ENCODE measurements at regions not wholly inside any gene's neighbourhood (a gene's known extent, or its start where the extent isn't known, plus 50 kb on each side); places are given as distances from the start of the nearest gene placed in this dataset.

DNA sequence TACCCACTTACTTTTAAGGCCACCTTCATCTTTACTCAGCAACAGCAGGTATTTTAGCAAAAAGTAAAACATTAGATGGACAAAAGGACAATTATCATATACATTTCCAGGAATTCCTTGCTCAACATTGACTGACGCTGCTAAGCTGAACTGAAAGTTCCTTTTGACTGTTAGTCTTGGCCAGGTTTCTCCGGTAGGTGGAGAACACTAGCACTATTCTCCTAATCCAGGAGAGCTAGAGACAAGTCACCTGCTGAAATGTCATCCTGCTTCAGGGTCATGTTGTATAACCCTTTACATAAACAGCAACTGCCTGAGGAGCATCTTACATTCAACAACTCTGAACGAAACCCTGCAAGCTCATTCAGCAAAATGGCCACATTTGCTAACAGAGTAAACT is 109.0 kb upstream of the ESRRG start:
- TF ChIP-seq POLR2A (IDR thresholded peaks at IDR 0.05; ENCODE audit: low read length) (no peak), GATA1 (IDR thresholded peaks at IDR 0.05; ENCODE audit: low read depth, low read length) (no peak)
